Smooth muscle cell (in vitro differentiated cells): ENCODE measurements at regions not wholly inside any gene's neighbourhood (a gene's known extent, or its start where the extent isn't known, plus 50 kb on each side); places are given as distances from the start of the nearest gene placed in this dataset.

Source experiments
- DNase-seq: peaks from one replicate; lab custom pipeline; 2025; ENCODE audit not compliant: unreplicated experiment; lab: John Stamatoyannopoulos, UW
- H2AFZ ChIP-seq: fragments of 200-600 bp; sonication (generic); 2 replicates; pipeline ENCODE4 v1.6.0; 2016; ENCODE audit warnings: antibody characterized with exemption, low read depth, mild to moderate bottlenecking
- H3F3A ChIP-seq: fragments of 200-600 bp; sonication (generic); 2 replicates; pipeline ENCODE4 v1.6.0; 2017; ENCODE audit warnings: antibody characterized with exemption, low read depth
- H3K27ac ChIP-seq: fragments of 200-600 bp; sonication (generic); 2 replicates; pipeline ENCODE4 v1.5.1; 2016; ENCODE audit warnings: low read depth, mild to moderate bottlenecking
- H3K27me3 ChIP-seq: fragments of 200-600 bp; sonication (generic); 2 replicates; pipeline ENCODE4 v1.6.1; 2016; ENCODE audit warnings: low read depth, mild to moderate bottlenecking
- H3K36me3 ChIP-seq: fragments of 200-600 bp; sonication (generic); 2 replicates; pipeline ENCODE4 v1.5.1; 2016; ENCODE audit warnings: low read depth
- H3K4me1 ChIP-seq: fragments of 200-600 bp; sonication (generic); 2 replicates; pipeline ENCODE4 v1.5.1; 2016; ENCODE audit warnings: low read depth
- H3K4me2 ChIP-seq: fragments of 200-600 bp; sonication (generic); 2 replicates; pipeline ENCODE4 v1.6.0; 2016; ENCODE audit warnings: mild to moderate bottlenecking
- H3K4me3 ChIP-seq: fragments of 200-600 bp; sonication (generic); 2 replicates; pipeline ENCODE4 v1.5.1; 2016; ENCODE audit warnings: mild to moderate bottlenecking
- H3K79me2 ChIP-seq: fragments of 200-600 bp; sonication (generic); 2 replicates; pipeline ENCODE4 v1.6.0; 2016; ENCODE audit warnings: low read depth, mild to moderate bottlenecking
- H3K9ac ChIP-seq: fragments of 200-600 bp; sonication (generic); 2 replicates; pipeline ENCODE4 v1.6.0; 2016; ENCODE audit warnings: low read depth
- H3K9me3 ChIP-seq: fragments of 200-600 bp; sonication (generic); replicated peaks from 2 replicates; pipeline ENCODE4 v1.5.1; 2016; ENCODE audit warnings: low read depth
- H4K20me1 ChIP-seq: fragments of 200-600 bp; sonication (generic); 2 replicates; pipeline ENCODE4 v1.6.0; 2016; ENCODE audit warnings: low read depth
- WGBS: methylation state at CpG from one replicate; pipeline ENCODE4 v1.1.7; 2016; ENCODE audit warnings: low lambda C conversion rate; 5-methylcytosine and 5-hydroxymethylcytosine counted together
- TF ChIP-seq, protein P1 (sequence below): fragments of 200-600 bp; sonication (generic); IDR thresholded peaks from 2 replicates; pipeline ENCODE4 v1.5.1; 2017; ENCODE audit warnings: borderline replicate concordance, mild to moderate bottlenecking, antibody characterized with exemption; ENCODE audit not compliant: insufficient read depth, poor library complexity, severe bottlenecking

DNA sequence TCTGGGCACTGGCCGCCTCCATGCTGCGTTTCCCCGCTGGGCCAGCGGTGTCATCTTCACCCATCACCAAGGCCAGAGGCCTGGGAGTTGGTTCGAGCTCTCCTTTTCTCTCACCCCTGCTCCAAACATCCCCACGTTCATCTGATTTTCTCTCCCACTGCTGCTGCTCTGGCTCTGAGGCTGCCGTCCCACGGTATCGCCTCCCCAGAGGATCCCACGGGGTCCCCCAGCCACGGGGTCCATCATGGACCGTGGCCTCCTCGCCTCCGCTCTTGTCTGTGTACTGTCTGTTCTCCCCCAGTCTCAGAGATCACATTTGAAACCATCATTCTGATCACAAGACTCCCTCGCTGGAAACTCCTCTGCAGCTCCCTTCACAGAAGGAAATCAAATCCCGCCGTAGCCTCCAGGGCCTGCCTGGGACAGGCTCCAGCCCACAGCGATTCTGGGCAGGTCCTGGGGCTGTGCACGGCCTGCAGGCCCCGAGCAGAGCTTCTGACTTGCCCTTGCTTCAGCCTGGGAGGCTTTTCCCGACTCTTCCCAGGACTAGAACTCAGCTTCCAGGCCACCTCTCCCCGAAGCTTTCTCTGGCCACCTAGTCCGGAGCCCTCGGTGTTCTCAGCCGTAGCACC, 64.2 kb downstream of the SOX1 start:
- Histone ChIP-seq H3K27me3 (peaks cover 34% of the 10 kb centered on the region), H3K9ac (no peak overlapping the region), H3K27ac (no peak overlapping the region), H3K79me2 (no peaks in the 10 kb centered on the region), H3F3A (no peaks in the 10 kb centered on the region), H3K36me3 (no peaks in the 10 kb centered on the region), H3K4me1 (no peaks in the 10 kb centered on the region), H3K4me3 (no peak overlapping the region), H3K4me2 (no peak overlapping the region), H4K20me1 (no peaks in the 10 kb centered on the region), H3K9me3 (no peaks in the 10 kb centered on the region), H2AFZ (no peak overlapping the region)
- WGBS: 94% methylated on average over 25 of the region's 25 CpGs
- TF ChIP-seq, protein P1, sequence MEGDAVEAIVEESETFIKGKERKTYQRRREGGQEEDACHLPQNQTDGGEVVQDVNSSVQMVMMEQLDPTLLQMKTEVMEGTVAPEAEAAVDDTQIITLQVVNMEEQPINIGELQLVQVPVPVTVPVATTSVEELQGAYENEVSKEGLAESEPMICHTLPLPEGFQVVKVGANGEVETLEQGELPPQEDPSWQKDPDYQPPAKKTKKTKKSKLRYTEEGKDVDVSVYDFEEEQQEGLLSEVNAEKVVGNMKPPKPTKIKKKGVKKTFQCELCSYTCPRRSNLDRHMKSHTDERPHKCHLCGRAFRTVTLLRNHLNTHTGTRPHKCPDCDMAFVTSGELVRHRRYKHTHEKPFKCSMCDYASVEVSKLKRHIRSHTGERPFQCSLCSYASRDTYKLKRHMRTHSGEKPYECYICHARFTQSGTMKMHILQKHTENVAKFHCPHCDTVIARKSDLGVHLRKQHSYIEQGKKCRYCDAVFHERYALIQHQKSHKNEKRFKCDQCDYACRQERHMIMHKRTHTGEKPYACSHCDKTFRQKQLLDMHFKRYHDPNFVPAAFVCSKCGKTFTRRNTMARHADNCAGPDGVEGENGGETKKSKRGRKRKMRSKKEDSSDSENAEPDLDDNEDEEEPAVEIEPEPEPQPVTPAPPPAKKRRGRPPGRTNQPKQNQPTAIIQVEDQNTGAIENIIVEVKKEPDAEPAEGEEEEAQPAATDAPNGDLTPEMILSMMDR: no peak
- no peak for DNase-seq

DNA sequence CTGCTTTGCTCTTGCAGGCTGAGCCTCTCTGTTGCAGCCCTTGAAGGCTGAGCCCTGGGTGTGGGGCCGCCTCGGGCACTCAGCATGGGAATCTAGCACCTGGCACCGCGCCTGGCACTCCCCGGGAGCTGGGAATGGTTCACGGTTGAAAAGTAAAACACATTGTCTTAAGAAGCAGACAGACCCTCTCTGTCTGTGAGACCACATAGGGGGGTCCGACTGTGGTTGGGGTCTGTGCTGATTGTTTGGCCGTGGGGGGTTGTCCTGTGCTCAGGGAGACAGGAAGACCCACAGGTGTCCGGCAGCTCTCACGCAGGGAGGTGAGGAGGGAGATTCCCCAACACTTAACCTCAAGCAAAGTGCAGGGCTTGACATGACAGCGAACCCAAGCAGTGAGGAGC, 64.8 kb downstream of the SOX1 start:
- H3K27me3 ChIP-seq: peaks cover 34% of the 10 kb centered on the region
- no peaks in the 10 kb centered on the region for H3K36me3 ChIP-seq
- no peak overlapping the region for H3K9ac ChIP-seq
- H4K20me1 ChIP-seq: no peaks in the 10 kb centered on the region
- DNase-seq: no peak
- no peaks in the 10 kb centered on the region for H3K9me3 ChIP-seq
- H3K4me2 ChIP-seq: no peak overlapping the region
- H3K4me1 ChIP-seq: no peaks in the 10 kb centered on the region
- H3K79me2 ChIP-seq: no peaks in the 10 kb centered on the region
- no peak overlapping the region for H3K27ac ChIP-seq
- 93% methylated on average over 11 of the region's 11 CpGs for WGBS
- TF ChIP-seq, protein P1: no peak
- H3K4me3 ChIP-seq: no peak overlapping the region
- no peaks in the 10 kb centered on the region for H3F3A ChIP-seq
- no peak overlapping the region for H2AFZ ChIP-seq

DNA sequence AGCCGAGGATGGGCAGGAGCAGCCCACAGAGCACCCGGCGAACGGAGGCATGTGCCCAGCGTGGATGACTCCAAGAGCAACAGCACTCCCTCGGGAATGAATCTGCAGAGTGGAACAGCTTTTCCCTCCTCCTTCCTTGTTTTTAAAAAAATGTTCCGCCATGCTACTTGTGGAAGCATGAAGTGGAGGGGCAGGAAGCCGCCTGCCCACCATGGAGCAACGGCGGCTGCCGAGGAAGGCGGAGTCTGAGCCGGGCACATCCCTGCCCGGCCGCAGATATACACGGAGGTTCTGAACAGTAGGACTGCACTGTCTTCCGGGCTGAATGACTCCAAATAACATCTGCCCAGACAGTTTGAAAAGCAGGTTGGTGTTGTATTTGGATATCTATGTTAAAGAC, 65.2 kb downstream of the SOX1 start:
- Histone ChIP-seq H3K4me2 (no peak overlapping the region), H3K36me3 (no peaks in the 10 kb centered on the region), H3K4me3 (no peak overlapping the region), H2AFZ (no peak overlapping the region), H3K4me1 (no peaks in the 10 kb centered on the region), H3K9ac (no peak overlapping the region), H4K20me1 (no peaks in the 10 kb centered on the region), H3K79me2 (no peaks in the 10 kb centered on the region), H3K27me3 (peaks cover 33% of the 10 kb centered on the region), H3K9me3 (no peaks in the 10 kb centered on the region), H3F3A (no peaks in the 10 kb centered on the region), H3K27ac (no peak overlapping the region)
- no peak for DNase-seq
- TF ChIP-seq, protein P1: no peak
- WGBS: 92% methylated on average over 17 of the region's 17 CpGs

DNA sequence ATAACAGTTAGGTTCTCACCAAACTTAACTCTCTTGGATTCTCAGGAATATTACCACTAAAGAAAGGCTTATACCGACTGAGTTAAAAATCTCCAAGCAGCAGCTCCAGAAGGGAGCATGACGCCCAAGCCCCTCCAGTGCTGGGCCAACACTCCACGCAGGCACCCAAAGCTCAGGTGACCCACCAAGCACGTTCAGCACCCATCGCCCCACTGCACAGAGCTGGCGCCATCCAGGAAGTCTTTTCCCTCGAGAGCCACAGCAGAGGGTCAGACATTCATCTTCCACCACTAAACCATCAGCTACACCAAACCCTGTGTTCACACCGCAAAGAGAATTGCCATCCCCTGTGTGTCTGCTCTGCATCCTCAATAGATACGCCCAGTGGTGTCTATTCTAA, 65.7 kb downstream of the SOX1 start:
- no peak overlapping the region for H3K4me3 ChIP-seq
- TF ChIP-seq, protein P1: no peak
- no peak overlapping the region for H3K4me2 ChIP-seq
- DNase-seq: no peak
- no peak overlapping the region for H3K27ac ChIP-seq
- no peak overlapping the region for H2AFZ ChIP-seq
- H3F3A ChIP-seq: no peaks in the 10 kb centered on the region
- H3K79me2 ChIP-seq: no peaks in the 10 kb centered on the region
- no peak overlapping the region for H3K9ac ChIP-seq
- peaks cover 35% of the 10 kb centered on the region for H3K27me3 ChIP-seq
- no peaks in the 10 kb centered on the region for H3K9me3 ChIP-seq
- H3K4me1 ChIP-seq: no peaks in the 10 kb centered on the region
- H4K20me1 ChIP-seq: no peaks in the 10 kb centered on the region
- WGBS: 83% methylated on average over 9 of the region's 9 CpGs
- no peaks in the 10 kb centered on the region for H3K36me3 ChIP-seq
